ENCODE measurements at regions not wholly inside any gene's neighbourhood (a gene's known extent, or its start where the extent isn't known, plus 50 kb on each side); places are given as distances from the start of the nearest gene placed in this dataset.
"Not testable (repeated sequence)": the region's sequence is repeated elsewhere in the genome, so short reads cannot be mapped to it uniquely, and the experiment has no call there.

DNA sequence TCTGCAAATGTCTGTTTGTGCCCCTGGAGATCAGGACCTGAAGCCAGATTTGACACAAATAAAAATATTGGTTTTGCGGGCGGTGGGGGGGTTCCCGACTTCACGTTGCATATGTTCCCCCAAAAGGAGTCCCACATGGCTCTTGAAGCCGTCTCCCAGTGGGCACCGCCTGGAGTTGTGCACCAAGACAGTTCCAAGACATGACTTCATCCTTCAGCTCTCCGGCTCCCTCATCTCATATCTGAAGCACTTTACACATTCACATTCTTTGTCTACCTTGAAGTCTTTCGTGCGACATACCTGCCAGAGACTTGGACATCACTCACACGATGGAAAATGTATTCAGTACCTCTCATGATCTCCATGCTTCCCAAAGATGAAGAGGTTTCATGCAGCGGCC is 362.8 kb upstream of the FOXK1 start:
- CTCF ChIA-PET = no interaction called here
- H3K4me3 Mint-ChIP-seq = no peak overlapping the region
- intact Hi-C loops (cut with micrococcal nuclease) = no loop called here
- no peaks in the 10 kb centered on the region for H3K4me1 Mint-ChIP-seq (ENCODE audit: low read depth)
- no peaks in the 10 kb centered on the region for H3K36me3 Mint-ChIP-seq (ENCODE audit: low read depth)
- H3K27me3 Mint-ChIP-seq (ENCODE audit: low read depth) = peaks cover 3% of the 10 kb centered on the region
- peaks cover 5% of the 10 kb centered on the region for H3K9me3 Mint-ChIP-seq
- no peak for DNase-seq
- no peak overlapping the region for H3K27ac Mint-ChIP-seq

DNA sequence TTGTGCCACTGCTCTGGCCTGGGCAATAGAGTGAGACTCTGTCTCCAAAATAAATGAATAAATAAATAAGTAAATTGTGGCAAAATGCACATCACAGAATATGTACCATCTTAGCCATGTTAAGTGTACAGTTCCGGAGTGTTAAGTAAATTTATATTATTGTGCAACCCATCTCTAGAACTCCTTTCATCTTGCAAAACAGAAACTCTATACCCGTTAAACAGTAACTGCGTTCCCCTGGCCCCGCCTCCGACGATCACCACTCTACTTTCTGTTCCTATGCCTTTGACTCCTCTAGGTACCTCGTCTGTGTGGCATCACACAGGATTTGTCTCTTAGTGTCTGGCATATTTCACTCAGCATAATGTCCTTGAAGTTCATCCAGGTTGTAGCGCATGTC is 356.4 kb upstream of the FOXK1 start:
- no peak overlapping the region for H3K4me3 Mint-ChIP-seq
- H3K4me1 Mint-ChIP-seq (ENCODE audit: low read depth) = no peaks in the 10 kb centered on the region
- H3K36me3 Mint-ChIP-seq (ENCODE audit: low read depth) = no peaks in the 10 kb centered on the region
- H3K27me3 Mint-ChIP-seq (ENCODE audit: low read depth) = no peaks in the 10 kb centered on the region
- H3K9me3 Mint-ChIP-seq = no peaks in the 10 kb centered on the region
- intact Hi-C loops (cut with micrococcal nuclease) = no loop called here
- no peak for DNase-seq
- no peak overlapping the region for H3K27ac Mint-ChIP-seq
- CTCF ChIA-PET = no interaction called here

DNA sequence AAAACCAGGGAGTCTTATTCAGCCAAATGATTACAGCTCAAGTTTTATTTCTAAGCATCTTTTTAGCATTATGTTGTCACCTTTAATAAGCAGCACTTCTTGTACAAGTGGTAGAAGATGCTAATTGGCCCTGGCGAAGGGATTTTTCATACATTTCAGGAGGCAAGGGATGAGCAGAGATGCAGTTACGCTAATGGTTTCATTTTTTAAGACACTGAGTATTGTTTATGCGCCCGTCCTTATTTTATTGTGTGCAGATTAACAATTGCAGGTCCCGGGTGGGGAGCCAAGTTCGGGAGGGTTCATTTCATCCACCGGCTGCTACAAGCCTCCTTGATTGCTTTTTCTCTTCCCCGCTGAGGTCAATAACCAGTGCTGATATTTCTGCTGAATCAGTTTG is 350.4 kb upstream of the FOXK1 start:
- Mint-ChIP-seq H3K36me3 (ENCODE audit: low read depth) (no peaks in the 10 kb centered on the region), H3K27me3 (ENCODE audit: low read depth) (peaks cover 3% of the 10 kb centered on the region), H3K9me3 (no peaks in the 10 kb centered on the region)

DNA sequence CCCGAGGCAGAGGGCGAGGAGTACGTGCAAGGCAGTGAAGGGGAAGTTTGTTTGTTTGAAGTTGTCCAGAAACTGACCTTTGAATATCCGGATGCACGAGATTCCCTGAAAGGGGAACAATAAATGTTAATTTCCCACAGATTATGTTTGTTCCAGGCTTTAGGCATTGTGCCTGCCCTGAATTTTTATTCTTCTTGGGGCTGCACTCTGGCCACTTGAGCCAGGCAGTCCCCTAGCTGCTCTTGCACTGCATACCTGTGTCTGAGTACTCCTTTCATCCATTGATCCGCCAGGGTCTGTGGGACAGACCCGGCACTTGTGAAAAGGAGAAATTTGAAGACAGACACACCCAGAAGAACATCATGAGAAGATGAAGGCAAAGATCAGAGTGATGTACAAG is 343.5 kb upstream of the FOXK1 start:
- CTCF ChIA-PET = no interaction called here
- Mint-ChIP-seq H3K9me3 (peaks cover 6% of the 10 kb centered on the region), H3K27ac (no peak overlapping the region), H3K4me3 (no peak overlapping the region), H3K27me3 (ENCODE audit: low read depth) (peaks cover 9% of the 10 kb centered on the region), H3K36me3 (ENCODE audit: low read depth) (no peaks in the 10 kb centered on the region), H3K4me1 (ENCODE audit: low read depth) (no peaks in the 10 kb centered on the region)
- no peak for DNase-seq
- intact Hi-C loops (cut with micrococcal nuclease) = no loop called here

More for the DNA sequence above, 350.4 kb upstream of the FOXK1 start:
- no peak overlapping the region for H3K4me3 Mint-ChIP-seq
- intact Hi-C loops (cut with micrococcal nuclease) = no loop called here
- CTCF ChIA-PET = no interaction called here
- no peak for DNase-seq
- no peak overlapping the region for H3K27ac Mint-ChIP-seq
- H3K4me1 Mint-ChIP-seq (ENCODE audit: low read depth) = no peaks in the 10 kb centered on the region

DNA sequence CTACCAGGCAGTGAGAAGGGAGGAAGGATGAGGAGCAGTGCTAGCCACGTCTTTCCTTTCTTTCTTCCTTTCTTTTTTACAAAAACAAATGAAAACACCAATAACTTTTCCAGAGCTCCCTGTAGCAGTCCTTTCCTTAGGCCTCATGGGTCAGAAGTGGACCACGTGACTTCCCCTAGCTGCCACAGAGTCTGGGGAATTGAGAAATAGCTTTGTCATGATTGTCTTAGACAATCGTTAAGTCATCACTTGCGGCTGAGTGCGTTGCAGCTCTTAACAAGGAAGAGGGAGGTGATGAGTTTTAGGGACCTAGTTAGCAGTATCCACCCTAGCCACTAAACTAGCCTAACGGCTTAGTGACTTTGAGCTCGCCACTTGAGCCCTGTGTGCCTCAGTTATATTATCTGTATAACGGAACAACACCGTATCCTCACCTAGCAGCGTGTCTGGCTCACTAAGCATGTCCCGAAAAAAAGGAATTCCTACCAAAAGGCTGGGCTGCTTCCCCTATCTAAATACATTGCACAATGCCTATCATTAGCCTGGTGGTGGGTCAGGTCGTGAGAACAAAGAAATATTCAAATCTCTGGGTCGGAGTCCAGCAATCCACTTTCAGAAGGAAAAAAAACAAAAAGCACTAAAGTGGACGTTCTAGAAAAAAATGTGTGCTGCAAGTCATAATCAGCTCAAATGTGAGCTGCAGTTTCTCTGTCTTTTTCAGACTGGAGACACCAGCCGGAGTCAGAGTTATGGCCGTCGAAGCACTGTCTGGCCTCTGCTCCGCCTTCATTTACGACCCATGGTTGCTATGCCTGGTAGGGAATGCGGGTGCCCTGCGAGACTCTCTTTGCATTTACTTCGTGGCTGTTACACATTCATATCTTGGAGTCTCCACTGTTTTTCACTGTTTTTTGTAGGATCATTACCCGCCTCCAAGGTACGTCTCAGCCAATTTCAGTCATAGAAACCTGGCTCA is 338.5 kb upstream of the FOXK1 start:
- no peaks in the 10 kb centered on the region for H3K36me3 Mint-ChIP-seq (ENCODE audit: low read depth)
- no peak overlapping the region for H3K4me3 Mint-ChIP-seq
- no peak overlapping the region for H3K27ac Mint-ChIP-seq
- H3K9me3 Mint-ChIP-seq = peaks cover 10% of the 10 kb centered on the region
- peaks cover 3% of the 10 kb centered on the region for H3K27me3 Mint-ChIP-seq (ENCODE audit: low read depth)
- no peak for DNase-seq
- intact Hi-C loops (cut with micrococcal nuclease) = no loop called here
- CTCF ChIA-PET = no interaction called here
- H3K4me1 Mint-ChIP-seq (ENCODE audit: low read depth) = no peaks in the 10 kb centered on the region

DNA sequence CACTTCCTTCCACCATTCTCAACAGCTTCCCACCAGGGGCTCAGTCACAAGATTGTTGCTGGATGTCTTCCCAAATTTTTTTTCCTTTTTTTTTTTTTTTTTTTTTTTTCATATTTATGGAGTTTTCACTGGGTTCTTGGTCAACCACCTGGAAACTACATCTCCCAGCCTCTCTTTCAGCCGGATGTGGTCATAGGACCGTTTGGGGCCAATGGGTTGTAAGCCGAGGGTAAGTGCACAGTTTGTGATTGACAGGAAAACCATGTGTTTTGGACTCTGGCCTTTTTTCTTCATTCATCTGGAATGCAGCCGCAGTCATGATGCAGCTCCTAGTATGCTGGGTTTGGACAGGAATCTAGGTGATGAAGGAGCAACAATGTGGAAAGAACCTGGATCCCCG is 337.1 kb upstream of the FOXK1 start:
- DNase-seq = no peak
- H3K27me3 Mint-ChIP-seq (ENCODE audit: low read depth) = no peaks in the 10 kb centered on the region
- CTCF ChIA-PET = no interaction called here
- no peaks in the 10 kb centered on the region for H3K36me3 Mint-ChIP-seq (ENCODE audit: low read depth)
- H3K27ac Mint-ChIP-seq = no peak overlapping the region
- intact Hi-C loops (cut with micrococcal nuclease) = no loop called here
- H3K9me3 Mint-ChIP-seq = peaks cover 8% of the 10 kb centered on the region
- H3K4me1 Mint-ChIP-seq (ENCODE audit: low read depth) = no peaks in the 10 kb centered on the region
- no peak overlapping the region for H3K4me3 Mint-ChIP-seq

DNA sequence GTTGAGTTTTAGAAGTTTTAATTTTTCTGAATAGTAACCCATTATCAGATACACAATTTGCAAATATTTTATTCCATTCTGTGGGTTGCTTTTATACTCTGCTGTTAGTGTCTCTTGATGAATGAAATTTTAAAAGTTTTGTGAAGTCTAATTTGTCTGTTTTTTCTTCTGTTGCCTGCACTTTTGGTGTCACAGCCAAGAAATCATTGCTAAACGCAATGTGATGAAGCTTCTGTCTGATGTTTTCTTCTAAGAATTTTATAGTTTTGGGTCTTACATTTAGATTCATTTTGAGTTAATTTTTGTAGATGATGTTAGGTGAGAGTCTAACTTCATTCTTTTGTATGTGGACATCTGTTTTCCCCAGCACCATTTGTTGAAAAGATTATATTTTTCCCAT is 330.0 kb upstream of the FOXK1 start:
- CTCF ChIA-PET = no interaction called here
- intact Hi-C loops (cut with micrococcal nuclease) = no loop called here
- Mint-ChIP-seq H3K9me3 (peaks cover 8% of the 10 kb centered on the region), H3K27me3 (ENCODE audit: low read depth) (peaks cover 14% of the 10 kb centered on the region), H3K4me3 (no peak overlapping the region), H3K27ac (no peak overlapping the region), H3K36me3 (ENCODE audit: low read depth) (no peaks in the 10 kb centered on the region), H3K4me1 (ENCODE audit: low read depth) (no peaks in the 10 kb centered on the region)
- no peak for DNase-seq

DNA sequence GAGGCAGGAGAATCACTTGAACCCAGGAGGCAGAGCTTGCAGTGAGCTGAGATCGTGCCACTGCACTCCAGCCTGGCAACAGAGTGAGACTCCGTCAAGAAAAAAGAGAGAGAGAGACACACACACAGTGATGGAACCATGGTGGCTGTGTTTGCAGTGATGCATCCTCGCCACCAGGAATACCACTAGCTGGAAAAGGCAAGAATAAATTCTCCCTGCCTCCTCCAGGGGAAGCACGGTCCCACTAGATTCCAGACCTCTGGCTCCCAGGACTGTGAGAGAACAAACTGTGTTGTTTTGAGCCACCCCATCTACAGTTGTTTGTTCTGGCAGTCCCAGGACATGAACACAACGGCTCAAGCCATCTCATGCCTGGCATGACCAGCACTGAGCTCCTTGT is 320.3 kb upstream of the FOXK1 start:
- no peak for DNase-seq
- peaks cover 22% of the 10 kb centered on the region for H3K27me3 Mint-ChIP-seq (ENCODE audit: low read depth)
- H3K27ac Mint-ChIP-seq = no peak overlapping the region
- no peaks in the 10 kb centered on the region for H3K4me1 Mint-ChIP-seq (ENCODE audit: low read depth)
- CTCF ChIA-PET = no interaction called here
- H3K9me3 Mint-ChIP-seq = no peaks in the 10 kb centered on the region
- intact Hi-C loops (cut with micrococcal nuclease) = no loop called here
- no peaks in the 10 kb centered on the region for H3K36me3 Mint-ChIP-seq (ENCODE audit: low read depth)
- no peak overlapping the region for H3K4me3 Mint-ChIP-seq

DNA sequence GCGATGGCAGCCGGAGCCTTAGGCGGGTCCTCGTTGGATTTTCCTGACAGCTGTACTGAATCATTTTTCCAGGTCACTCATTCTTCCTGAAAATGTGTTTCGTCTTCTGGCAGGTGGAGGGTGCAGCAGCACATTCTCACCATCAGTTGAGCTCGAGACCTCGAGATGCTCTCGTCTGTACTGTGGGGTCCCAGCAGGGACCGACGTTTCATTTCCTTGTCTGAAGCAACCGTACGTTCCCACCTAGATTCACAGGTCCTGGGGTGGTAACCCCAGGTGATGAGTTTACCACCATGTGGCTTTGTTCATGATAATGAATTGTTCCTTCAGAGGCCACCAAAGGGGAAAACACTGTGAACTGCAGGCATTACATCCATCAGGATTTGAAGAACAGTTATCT is 298.5 kb upstream of the FOXK1 start:
- H3K27me3 Mint-ChIP-seq (ENCODE audit: low read depth) = peaks cover 1% of the 10 kb centered on the region
- peaks cover 6% of the 10 kb centered on the region for H3K9me3 Mint-ChIP-seq
- H3K36me3 Mint-ChIP-seq (ENCODE audit: low read depth) = no peaks in the 10 kb centered on the region
- no peak overlapping the region for H3K4me3 Mint-ChIP-seq
- CTCF ChIA-PET = no interaction called here
- H3K4me1 Mint-ChIP-seq (ENCODE audit: low read depth) = no peaks in the 10 kb centered on the region
- DNase-seq = no peak
- no peak overlapping the region for H3K27ac Mint-ChIP-seq
- intact Hi-C loops (cut with micrococcal nuclease) = no loop called here

DNA sequence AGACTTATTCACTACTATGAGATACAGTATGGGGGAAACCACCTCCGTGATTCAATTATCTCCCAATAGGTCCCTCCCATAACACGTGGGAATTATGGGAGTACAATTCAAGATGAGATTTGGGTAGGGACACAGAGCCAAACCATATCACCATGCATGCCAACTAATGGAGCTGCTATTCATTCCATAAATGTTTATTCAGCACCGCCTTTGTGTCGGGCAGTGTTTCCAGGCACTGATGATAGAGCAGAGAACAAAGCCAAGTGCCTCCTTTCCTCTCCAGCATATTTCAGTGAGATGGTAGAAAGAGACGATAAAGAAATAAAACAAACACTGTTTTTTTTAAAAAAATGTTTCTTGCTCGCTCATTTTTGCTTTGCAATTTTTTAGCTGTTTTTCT is 295.9 kb upstream of the FOXK1 start:
- intact Hi-C loops (cut with micrococcal nuclease) = no loop called here
- no peak for DNase-seq
- Mint-ChIP-seq H3K4me1 (ENCODE audit: low read depth) (no peaks in the 10 kb centered on the region), H3K36me3 (ENCODE audit: low read depth) (peaks cover 4% of the 10 kb centered on the region), H3K27me3 (ENCODE audit: low read depth) (peaks cover 9% of the 10 kb centered on the region), H3K27ac (no peak overlapping the region), H3K4me3 (no peak overlapping the region), H3K9me3 (peaks cover 9% of the 10 kb centered on the region)
- CTCF ChIA-PET = no interaction called here

DNA sequence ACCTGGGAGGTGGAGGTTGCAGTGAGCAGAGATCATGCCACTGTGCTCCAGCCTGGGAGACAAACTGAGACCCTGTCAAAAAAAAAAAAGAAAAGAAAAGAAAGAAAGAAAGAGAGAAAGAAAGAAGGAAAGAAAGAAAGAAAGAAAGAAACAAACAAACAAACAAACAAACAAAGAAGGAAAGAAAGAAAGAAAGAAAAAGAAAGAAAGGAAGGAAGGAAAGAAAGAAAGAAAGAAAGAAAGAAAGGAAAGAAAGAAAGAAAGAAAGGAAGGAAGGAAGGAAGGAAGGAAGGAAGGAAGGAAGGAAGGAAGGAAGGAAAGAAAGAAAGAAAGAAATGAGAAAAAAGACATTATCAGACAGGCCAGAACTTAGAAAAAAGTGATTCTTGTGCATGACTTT is 291.0 kb upstream of the FOXK1 start:
- intact Hi-C loops (cut with micrococcal nuclease); H3K27ac Mint-ChIP-seq; H3K4me1 Mint-ChIP-seq (ENCODE audit: low read depth); H3K36me3 Mint-ChIP-seq (ENCODE audit: low read depth); H3K4me3 Mint-ChIP-seq; CTCF ChIA-PET; DNase-seq: not testable (repeated sequence)
- Mint-ChIP-seq H3K27me3 (ENCODE audit: low read depth) (peaks cover 13% of the 10 kb centered on the region), H3K9me3 (peaks cover 14% of the 10 kb centered on the region)

DNA sequence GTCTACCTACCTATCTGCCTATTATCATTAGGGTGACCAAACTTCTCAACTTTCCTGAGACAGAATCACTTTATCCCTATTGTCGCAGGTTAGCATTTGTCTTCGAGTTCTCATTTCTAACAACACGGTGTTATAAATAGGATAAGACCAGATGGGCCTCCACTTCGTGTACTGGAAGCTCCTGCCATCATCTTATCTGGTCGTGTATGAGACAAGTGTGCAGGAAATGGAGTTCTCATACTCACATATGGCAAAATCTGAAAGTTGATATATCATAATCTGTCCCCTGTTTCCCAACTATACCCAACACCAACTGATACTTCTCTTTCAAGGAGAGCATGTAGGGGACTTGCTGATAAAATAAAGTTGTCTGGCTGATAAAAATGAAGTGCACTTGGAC is 287.4 kb upstream of the FOXK1 start:
- H3K9me3 Mint-ChIP-seq = peaks cover 10% of the 10 kb centered on the region
- no peak overlapping the region for H3K4me3 Mint-ChIP-seq
- no peaks in the 10 kb centered on the region for H3K4me1 Mint-ChIP-seq (ENCODE audit: low read depth)
- no peak for DNase-seq
- peaks cover 4% of the 10 kb centered on the region for H3K36me3 Mint-ChIP-seq (ENCODE audit: low read depth)
- intact Hi-C loops (cut with micrococcal nuclease) = no loop called here
- H3K27me3 Mint-ChIP-seq (ENCODE audit: low read depth) = peaks cover 17% of the 10 kb centered on the region
- CTCF ChIA-PET = no interaction called here
- H3K27ac Mint-ChIP-seq = no peak overlapping the region

DNA sequence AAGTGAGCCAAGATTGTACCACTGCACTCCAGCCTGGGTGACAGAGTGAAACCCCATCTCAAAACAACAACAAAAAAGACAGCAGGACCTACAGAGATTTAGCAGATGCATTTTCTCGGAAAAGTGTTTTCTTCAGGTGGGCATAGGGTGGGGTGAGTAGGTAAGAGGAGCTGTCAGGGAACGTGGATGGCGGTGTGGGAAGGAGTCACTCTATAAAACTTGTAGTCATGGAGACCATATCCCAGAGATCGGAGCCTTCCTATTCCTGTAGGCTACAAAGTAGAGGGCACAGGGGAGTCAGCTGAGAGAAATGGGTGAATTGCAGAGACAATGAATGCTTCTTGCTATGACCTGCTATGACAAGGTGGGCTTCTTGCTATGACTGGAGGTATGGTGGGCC is 283.0 kb upstream of the FOXK1 start:
- peaks cover 16% of the 10 kb centered on the region for H3K27me3 Mint-ChIP-seq (ENCODE audit: low read depth)
- no peaks in the 10 kb centered on the region for H3K4me1 Mint-ChIP-seq (ENCODE audit: low read depth)
- H3K9me3 Mint-ChIP-seq = peaks cover 7% of the 10 kb centered on the region
- no peak for DNase-seq
- intact Hi-C loops (cut with micrococcal nuclease) = no loop called here
- no peaks in the 10 kb centered on the region for H3K36me3 Mint-ChIP-seq (ENCODE audit: low read depth)
- CTCF ChIA-PET = no interaction called here
- no peak overlapping the region for H3K4me3 Mint-ChIP-seq
- no peak overlapping the region for H3K27ac Mint-ChIP-seq

All from activated naive CD4-positive, alpha-beta T cell treated with anti-CD3 and anti-CD28 coated beads for 36 hours (primary cell).